HUDEP-2 (cell line): ENCODE measurements at regions not wholly inside any gene's neighbourhood (a gene's known extent, or its start where the extent isn't known, plus 50 kb on each side); places are given as distances from the start of the nearest gene placed in this dataset.

Source experiments
- DNase-seq, 76 experiments: peaks; one replicate each; lab custom pipeline; 2025; ENCODE audit not compliant: unreplicated experiment in 76 of 76; lab: John Stamatoyannopoulos, UW

DNA sequence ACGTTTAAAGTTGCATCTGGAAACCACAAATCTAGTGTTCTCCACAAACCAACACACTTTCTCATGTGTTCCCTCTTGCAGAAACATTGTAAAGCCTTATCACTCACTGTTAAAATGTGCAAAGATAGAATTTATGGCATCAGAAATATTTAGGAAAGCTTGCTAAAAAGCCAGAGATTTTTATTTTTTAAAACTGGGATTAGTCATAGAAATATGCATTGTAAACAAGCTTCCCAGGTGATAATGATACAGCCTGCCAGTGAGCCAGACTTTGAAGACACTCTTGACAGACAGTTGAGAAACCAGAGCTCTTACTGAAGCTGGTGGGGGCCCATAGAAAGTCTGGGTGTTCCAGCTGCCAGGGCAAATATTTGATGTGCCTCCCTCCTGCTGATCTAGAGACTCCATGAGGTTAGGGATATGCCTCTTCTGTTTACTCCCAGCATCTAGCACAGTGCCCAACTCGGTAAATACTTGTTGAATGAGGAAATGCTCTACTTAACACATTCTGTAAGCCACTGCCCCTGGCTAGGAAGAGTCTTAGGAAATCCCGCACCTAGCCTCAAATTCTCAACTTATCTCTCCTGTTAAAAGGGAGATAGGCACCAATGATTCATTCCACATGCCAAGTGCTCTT is 179.0 kb upstream of the RASGEF1B start:
- no peak for DNase-seq

DNA sequence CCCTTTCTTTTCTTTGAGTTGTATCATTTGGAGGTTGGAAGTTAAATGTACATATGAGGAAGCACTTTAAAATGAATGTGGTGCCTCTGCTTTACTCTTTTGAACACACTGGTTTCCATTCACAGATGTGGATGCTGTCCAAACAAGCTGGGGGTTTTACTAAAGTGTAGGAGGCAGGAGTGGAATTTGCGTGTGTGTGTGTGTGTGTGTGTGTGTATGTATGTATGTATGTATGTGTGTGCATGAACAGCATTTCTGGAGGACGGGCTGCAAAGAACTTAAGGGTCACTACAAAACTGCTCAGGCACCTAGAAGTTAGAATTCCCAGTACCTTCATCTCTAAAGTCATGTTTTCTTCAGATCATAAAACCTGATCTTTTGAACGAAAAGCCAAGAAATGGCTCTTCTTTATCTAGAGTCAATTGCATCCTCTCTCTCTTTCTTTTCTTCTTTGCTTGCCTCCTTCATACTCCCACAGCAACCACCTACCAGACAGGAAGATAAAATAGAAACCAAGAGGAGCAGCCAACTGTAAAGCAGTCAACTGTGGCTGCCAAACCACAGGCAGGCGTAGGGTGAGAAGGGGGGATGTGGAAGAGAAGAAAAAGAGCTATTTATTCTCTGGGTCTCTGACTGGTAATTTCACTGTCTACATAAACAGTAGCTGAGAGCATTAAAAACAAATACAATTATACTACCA is 177.0 kb upstream of the RASGEF1B start:
- no peak for DNase-seq

DNA sequence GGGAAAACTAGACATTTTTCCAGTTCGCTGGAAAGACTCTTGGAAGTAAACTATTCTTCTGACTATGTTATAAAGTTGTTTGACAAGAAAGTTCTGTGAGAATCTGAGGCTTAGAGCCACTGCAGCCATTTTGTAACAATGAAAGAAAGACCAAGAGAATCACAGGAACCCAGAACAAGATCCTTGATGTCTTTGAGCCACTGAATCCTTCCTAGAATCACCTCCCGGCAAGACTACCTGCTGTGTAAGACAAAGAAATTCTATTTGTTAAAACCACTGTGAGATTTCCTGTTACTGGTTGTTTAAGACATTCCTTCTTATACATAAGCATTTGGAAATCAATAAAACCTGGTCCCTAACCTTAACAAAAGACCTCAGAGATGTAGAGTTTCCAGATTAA is 175.7 kb upstream of the RASGEF1B start:
- DNase-seq: no peak

DNA sequence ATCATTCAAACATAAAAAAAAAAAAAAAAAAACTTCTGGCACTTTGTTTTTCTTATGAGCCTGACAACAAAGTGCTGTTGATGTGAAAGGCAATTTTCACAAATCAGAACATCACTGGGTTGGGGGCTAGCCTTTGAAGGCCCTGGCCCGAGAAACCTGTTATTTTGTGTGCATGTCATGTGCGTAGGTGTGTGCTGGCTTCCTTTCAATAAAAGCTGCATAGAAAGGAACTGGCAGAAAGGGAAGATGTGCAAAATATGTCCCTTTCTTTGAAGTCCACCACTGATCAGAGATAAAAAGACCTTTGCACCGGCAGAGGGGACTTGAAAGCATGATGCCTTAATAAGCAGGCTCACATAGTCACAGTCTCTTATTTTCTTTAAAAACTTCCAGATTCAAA is 170.8 kb upstream of the RASGEF1B start:
- DNase-seq: no peak

DNA sequence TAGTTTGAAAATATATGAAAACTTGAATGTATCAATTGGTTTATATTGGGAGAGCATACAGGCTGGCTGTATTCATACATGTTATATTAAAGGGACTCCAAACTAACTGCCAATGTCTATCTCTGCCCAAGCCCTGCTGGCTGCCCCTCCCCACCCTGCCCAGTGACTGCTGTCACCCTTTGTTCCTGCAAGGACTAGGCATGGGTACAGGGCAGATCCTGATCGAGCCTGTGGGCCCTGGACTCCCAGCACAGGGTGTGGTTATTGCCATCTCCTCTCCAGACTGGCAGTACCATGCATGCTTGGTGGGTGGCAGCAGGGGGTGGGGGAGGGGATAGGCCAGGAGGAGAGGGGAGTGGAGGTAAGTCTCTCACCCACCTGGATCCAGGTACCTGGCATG is 167.5 kb upstream of the RASGEF1B start:
- no peak for DNase-seq

DNA sequence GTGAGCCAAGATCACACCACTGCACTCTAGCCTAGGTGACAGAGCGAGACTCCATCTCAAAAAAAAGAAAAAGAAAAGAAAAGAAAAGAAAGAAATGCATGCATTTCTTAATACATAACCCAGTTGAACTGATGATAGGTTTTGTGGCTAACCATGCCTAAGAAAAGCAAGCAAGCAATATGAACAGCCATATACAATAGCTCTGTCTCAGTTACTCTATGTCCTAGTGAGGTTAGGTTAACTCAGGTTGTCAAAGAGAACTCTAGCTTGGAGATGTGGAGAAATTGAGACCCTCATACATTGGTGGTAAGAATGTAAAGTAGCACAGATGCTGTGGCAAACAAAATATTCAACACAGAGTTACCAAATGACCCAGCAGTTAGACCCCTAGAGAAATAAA is 167.0 kb upstream of the RASGEF1B start:
- no peak for DNase-seq

DNA sequence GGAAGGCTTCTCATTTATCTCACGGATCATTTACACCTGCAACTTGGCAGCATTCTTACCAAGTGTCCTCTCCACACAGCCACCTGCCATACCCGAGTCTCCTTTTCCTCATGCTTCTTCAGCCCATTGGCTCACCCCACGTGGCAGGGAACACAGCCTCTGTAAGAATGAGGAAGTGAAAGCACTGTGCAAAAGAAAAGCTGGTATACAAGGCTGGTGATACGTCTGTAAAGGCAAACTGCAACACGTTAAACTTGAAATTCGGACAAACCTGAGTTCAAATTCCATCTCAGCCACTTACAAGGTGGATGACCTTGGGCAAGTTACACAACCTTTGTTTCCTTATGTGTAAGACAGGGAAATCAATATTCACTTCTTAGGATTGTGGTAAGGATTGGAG is 164.0 kb upstream of the RASGEF1B start:
- no peak for DNase-seq

DNA sequence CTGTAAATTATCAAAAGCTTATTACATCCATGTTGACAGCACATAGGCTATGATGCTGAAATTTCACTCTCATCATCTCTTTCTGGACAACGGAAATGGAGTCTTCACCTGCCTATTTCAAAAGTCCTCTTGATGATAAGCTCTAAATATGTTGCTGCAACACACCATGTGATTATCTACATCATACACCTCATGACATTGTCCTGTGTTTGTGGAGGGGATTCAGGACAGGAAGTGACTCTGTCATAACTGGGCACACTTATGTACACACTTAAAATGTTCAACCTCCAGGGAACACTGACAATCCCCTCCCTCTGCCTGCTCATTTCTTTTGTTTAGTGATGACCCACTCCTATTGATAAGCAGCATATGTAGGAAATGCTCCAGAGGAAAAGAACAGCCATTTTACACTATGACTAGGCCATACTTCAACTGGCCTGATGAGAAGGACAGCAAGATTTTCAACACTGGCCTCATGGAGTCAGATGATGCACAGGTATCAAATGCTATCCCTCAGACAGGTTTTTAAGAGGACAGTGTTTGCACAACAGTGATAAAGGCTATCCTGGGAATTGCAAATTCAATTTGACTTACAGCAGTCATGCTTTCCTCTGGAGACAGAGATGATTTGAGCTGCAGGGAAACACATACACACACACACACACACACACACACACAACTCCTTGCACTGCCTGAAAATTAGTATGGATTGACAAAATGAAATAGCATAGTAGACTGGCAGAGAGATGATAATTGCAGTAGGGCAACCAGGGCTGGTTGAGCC is 163.3 kb upstream of the RASGEF1B start:
- no peak for DNase-seq

DNA sequence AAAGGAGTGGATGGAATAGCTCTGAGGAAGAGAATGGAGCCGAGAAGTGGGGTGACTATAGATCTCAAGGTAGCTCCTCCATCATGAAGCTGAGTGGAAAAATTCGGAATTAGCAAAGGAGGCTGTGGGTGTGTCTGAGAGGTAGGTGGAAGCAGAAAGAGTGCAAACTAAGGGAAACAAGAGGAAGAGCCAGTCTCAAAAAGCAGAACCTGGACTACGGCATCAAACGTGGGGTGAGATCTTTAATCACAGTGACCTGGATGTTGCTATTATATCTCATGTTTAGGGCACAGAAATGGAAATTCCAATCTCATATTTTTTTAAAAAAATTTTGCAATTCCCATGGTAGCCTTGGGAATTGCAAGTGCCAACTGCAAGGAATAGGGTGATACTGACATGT is 162.5 kb upstream of the RASGEF1B start:
- DNase-seq: no peak

DNA sequence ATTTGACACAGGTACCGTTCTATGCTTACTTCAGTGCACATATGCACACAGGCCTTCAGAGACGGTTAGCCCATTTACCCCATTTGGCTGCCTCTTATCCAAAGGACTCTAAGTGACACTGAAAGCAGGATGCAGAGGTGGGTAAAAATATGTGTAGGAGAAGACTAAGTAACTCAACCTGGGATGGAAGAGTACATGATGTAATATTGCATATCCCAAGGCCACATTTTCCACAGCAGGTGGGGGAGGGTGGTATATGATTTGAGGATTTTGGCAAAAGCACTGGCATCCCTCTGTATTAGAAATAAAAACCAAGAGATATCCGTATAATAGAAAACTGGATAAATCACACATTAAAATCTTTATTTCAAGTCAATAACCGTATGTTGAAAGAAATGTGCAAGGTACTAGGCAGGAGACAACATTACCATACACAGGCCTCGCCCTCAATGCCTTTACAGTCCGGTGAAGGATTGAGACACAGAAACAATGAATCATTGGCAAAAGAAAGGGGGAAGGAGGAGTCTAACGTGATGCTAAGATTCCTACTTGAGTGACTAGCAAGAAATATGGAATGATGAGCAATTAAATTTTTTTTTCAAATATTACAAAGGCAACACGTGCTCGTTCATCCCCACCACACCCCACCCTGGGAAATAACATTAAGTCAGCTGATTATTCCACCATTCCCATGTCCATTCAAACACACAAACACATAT is 161.0 kb upstream of the RASGEF1B start:
- DNase-seq: no peak

DNA sequence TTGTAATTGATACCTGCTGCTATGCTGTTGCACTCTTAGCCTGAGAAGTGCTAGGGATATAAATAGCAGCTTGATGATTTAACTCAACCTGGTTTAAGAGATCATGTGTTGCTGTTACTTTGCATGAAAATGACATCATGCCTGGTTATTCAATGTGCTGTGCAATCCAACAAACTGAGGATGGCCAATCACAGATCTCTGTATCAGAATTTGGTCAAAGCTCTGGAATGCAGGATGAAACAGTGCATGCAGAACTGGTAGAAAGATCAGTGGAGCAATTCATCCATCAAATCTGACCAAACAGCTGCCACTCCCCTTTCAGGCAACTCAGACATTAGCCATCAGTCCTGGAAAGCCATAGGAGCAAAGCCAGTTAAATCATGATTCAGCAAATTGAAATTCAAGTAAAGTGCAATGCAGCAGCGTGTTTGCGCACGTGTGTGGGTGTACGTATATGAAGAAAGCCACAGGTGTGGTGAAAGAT is 160.3 kb upstream of the RASGEF1B start:
- no peak for DNase-seq

DNA sequence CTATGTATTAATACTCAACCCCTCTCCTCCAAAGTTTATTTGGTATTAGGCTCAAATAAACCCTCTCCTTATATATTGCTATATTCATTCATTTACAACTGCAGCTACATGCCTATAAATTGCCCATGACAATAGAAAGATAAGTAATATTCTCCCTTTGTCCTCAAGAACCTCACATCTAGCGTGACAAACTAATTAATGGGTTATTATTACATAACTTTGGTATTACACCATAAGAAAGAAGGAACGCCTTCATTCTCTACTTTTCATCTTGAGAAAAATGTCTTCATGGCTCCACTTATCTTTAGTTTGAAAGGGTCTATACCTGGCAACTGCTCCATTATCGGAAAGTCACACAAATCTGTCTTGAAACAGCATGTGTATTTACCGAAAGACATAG is 157.7 kb upstream of the RASGEF1B start:
- no peak for DNase-seq

DNA sequence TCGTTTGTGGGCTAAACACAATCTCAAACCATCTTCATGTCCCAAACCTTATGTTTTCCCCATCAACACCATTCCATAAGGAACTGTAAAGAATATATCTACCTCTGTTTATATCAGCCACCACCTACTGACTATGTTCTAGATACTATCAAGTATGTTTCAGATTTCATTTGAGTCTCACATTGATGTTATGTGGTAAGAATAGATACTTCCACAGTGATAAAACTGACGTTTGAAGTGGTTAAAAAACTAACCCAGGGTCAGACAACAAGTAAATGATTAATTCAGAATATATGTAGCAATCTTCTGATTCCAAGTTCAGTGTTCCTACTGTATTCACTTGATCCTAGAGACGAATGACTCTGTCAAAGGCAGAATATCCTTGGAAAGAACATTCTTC is 156.8 kb upstream of the RASGEF1B start:
- DNase-seq: no peak

DNA sequence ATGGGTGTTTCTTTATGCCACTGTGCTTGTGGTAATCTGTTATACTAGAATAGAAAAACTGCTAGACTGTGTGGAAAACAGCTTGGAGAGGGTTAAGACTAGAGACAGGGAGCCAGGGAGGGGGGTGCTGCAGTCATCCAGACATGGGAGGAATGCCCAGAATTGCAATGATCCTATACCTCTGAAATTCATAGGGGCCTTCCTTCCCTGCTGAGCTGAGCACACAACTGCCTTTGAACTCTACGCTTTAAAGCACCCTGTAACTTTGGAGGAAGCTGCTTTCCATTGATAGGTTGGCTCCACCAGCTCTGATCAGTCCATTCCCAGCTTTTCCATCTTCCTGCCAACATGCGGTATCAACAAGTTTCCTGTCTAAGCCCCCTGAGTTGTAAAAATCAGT is 155.9 kb upstream of the RASGEF1B start:
- no peak for DNase-seq

DNA sequence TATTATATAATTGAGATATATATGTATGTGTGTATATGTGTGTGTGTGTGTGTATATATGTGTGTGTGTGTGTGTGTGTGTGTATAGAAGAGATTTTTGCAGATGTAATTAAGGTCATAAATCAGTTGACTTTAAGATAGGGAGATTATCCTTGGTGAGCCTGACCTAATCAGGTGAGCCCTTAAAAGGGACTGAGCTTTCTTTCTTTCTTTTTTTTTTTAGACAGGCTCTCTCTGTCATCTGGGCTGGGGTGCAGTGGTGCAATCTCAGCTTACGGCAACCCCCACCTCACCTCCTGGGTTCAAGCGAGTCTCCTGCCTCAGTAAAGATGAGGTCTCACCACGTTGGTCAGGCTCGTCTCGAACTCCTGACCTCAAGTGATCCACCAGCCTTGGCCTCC is 155.1 kb upstream of the RASGEF1B start:
- DNase-seq: no peak

DNA sequence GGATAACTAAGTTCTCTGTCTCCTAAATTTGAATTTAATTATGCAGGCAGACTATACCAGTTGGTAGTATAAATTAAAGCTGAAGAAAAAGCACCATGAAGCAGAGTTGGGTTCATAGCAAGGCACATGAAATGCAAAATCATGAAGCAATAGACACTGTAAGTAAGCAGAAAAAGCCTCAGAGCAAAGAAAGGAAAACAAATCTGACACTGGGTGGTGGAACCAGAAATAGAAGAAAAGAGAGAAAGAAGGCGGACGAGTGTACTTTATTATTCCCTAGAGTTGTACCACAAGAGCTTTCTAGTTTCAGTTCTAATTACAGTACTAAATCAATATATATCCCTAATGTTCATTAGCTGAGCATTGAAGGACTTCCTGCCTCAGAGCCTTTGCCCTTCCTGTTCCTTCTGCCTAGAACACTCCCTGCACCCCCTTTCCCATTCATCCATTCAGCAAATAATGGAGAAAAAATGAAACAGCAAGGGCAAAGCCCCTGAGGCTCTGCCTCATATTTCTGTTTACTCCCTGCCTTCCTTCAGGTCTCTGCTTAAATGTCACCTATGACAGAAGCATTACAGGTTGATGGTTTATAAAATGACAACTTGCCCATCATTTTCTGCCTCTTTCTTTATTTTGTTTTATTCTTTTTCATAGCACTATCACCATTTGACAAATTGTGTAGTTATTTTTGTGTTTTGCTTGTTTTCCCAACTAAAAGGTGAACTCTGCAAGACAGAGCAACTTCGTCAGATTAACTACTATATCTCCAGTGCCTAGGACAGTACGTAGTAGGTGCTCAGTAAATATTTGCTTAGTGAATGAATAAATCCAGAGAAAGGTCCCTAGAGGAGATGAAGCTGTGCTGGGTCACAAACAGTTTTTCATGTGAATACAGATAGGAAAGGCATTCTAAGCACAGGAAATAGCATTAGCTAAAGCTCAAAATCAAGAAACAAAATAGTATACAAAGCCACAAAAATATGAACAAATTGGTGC is 154.0 kb upstream of the RASGEF1B start:
- DNase-seq: no peak

DNA sequence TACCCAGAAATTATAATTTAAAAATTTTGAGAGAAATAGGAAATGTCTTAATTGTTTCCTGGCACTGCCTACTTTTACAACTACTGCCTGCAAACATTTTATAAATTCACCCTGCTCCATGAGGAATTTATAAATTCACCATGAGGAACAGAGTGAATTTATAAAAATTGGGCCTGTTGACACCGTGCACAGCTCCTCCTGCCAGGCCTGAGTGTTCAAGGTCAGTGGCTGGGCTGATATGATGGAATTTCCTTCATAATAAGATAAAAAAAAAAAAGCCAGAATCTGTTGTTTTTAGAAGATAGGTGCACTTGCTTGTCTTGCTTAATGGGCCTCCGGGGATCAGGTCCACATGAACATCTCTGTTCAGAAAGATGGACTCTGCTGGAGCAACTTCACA is 151.7 kb upstream of the RASGEF1B start:
- DNase-seq: no peak

DNA sequence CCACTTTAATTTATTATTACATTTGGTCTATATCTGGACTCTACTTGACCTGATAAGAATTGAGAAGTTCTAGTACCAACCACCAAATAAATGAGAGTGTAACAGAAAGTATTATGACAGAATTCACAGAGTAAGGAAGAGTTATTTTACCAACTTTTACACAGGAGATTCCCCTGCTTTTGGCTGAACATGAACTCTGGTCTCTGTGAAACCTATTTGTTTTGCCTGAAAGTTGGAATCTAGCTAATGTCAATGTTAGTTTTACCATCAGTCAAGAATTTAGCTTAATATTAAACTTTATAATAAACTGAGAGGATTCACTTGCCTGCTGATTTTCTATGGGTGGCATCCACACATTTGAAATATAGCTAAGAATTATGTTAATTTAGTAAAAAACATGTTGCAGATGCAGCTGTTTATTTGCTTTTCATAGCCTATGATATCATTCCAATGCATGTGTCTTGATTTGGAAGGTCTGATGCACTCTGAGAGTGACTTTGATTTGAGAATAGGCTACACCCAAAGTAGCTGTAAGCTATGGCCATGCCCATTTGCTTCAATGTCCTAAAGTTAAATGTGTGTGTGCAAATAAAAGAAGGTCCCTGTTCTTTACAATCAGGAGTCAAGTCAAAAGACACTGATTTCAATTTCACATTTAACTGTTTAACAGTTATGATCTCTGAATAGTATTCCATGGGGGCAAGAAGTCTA is 150.9 kb upstream of the RASGEF1B start:
- no peak for DNase-seq

DNA sequence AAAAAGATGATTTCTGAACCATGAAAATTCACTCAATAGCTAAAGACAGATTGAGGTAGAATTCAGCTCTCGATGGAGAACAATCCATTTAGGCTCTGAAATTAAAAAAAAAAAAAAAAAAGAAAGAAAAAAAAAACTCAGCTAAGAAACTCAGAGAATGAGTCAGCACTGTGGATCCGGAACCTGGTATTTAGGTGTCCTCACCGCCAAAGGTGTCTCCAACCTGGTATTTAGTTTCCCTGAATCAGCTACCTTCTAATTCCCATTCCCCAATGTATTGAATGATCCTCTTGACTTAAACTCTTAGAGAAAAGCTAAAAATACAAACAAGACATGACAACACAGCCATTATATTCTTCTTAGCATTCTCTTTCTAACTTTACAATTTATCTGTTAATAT is 150.3 kb upstream of the RASGEF1B start:
- no peak for DNase-seq
